ENCODE measurements at regions not wholly inside any gene's neighbourhood (a gene's known extent, or its start where the extent isn't known, plus 50 kb on each side); places are given as distances from the start of the nearest gene placed in this dataset.
A peak's percentile ranks its signal among the peaks of the same experiment; 100 is the strongest.

- intact Hi-C loops (cut with DNase I): no loop called here
- no peak for DNase-seq
These were observed 133.0 kb downstream of the ZDHHC21 start for GRCh38 chr9:14560194-14560593.

GRCh38 chr9:14554886-14555285 lies 138.3 kb downstream of the ZDHHC21 start:
- DNase-seq: no peak
- intact Hi-C loops (cut with DNase I): no loop called here

- DNase-seq: no peak
- intact Hi-C loops (cut with DNase I): no loop called here
These were observed 145.8 kb downstream of the ZDHHC21 start for GRCh38 chr9:14547245-14548060.

GRCh38 chr9:14546693-14547092 lies 146.5 kb downstream of the ZDHHC21 start:
- DNase-seq: no peak
- intact Hi-C loops (cut with DNase I): no loop called here

DNA sequence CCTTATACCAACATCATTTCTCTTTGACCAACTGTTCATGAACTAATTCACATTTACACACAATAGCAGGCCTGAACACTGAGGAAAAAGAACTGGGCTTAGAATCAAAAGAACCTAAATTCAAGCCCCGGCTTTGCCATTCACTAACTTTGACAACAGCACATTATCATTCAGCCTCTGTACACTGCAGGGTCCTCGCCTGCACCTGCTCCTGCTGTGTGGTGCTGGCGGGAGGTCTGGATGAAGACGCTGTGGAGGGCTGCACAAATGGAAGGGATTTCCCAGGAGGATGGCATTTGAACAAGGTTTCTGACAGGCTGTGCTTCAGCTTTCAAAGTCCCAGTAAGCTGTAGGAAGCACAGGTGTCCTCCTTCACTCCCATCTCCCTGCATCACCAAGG lies 151.2 kb downstream of the ZDHHC21 start:
- no peak for DNase-seq
- intact Hi-C loops (cut with DNase I): no loop called here

DNA sequence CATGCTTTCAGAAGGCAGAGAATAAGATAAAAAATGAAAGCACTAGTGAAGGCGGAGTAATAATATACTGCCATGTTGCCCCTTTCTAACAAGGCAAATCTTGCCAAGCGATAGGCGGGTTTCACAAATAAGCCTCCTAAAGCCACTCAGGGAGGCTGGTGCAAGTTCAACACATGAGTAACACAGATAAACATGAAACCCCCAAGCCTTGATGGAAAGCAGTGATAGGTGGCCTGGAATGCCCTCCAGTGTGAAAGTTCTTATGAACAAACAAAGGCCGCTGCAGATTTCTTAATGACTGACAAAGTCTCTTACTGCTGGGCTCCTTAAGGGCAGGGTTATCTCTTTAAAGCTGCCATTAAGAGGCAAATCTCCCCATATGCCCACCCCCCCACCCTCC lies 154.7 kb downstream of the ZDHHC21 start:
- DNase-seq: no peak
- intact Hi-C loops (cut with DNase I): no loop called here

DNA sequence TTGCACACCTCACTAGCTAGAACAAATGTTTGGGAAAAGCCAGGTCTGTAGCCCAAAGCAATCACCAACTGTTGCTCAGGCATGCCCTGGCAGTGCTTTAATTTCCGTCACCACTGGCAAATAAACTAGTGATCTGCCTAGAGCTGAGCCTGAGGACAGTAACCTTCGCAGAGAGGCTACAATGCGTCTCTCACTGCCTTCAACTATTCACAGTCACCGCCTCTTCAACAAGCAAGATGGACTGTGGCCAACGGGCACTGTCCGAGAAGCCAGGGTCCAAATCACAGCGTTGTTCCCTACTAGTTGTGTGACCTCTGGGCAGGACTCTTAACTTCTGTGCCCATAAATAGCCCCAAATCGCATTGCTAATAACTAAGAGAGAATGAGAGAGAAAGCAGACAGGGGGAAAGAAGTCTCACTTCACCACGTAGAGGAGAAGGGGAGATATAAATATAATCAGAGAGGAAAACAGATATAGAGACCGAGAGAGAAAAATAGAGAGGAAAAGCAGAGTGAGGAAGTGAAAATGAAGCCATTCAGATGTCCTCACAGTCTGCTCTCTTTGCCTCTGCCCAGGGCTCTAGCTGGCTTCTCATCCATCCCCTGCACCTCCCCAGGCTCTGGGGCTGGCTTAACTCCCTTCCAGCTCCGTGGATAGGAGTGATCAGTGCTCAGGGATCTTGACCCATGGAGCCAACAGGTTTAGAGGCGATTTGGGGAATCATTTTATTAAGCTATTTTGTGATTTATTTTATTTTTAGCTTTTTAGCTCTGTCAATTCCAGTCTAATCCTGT lies 157.9 kb downstream of the ZDHHC21 start:
- DNase-seq: no peak
- intact Hi-C loops (cut with DNase I): no loop called here

GRCh38 chr9:14533867-14534640 lies 159.2 kb downstream of the ZDHHC21 start:
- intact Hi-C loops (cut with DNase I): no loop called here
- no peak for DNase-seq

DNA sequence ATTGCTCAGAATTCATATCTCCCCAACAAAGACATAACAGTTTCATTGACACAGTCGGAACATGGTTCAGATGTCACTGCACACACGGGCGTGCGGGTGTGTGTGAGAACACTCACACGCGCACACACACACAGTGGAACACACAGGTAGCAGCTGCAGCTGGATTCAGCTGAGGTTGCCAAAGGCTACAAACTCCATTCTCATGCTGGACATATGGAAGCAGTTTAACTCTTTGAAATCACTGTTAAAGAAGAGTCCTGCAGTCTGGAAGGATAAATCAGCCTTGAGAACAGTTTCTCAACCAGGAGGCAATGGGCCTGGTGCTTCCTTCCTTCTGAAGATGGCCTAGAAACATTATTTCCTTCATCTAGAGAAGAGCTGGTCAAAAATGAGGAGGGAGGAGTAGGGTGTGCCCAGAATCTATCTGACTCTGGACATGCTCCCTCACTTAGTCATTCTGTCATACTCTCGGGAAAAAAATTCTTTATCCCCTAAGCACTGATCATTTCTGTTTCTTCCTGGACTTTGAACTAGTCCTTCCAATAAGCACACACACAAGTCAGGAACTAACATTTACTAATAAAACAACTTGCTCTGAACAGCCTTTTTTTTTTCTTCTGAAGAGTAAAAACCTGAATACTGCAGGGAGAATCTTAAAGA lies 160.6 kb downstream of the ZDHHC21 start:
- intact Hi-C loops (cut with DNase I): no loop called here
- DNase-seq: no peak

DNA sequence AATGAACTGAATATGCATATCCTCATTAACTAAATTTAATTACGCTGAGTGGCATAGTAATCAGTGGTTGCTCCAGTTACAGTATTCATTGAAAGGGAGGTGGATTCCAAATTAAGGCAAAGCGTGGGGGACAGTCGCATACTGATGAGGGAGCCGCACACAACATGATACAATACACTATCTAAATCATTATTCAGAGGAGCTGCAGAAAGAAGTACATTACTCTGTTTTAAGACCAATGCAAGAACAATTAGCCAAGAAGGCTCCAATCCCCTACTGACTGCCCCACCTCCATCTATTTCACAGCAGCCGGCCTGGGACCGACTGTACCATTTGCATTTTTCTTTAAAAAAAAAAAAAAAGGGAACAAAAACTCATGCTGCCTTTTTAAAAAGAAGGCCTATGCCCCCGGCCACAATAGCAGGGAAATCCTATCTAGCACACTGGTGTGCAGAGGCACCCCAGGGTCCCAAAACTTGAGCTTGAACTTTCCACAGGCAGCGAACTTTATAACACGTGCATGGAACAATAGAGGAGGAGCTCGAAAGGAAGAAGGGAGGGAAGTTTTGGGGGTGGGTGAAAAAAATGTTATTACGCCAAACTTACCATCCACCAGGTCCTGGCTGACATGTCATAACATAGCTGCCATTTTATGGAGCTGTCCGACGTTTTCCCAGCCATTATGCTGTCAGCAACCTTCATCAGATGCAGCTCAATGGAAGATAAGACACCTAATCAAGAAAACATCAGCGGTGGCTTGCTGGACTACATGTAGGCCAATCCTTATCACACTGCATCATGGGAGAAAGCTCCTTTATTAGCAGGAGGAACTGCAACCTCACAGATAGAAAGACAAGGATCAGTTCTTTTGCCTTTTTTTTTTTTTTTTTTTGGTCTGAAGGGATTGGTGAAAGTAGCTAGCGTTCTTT lies 161.6 kb downstream of the ZDHHC21 start:
- intact Hi-C loops (cut with DNase I): no loop called here
- peak in 3 of 42 donors; percentile 24 to 28 (median 24) for DNase-seq

DNA sequence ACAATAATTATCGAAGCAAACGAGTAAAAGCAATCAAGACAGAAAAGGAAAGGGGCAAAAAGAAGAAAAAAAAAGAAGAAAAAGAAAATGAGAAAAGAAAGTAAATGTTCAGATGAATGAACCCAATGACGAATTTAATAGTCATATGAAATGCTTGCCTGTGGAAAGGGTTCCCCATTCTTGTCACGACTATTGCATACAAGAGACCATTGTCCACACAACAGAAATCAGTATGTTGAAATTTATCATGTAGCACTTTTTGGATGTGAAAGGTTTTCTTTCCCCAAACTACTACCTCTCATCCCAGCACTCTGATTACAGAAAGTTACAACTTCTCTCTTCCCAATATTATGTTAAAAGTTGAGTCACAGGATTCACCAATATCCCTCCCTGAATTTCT lies 162.4 kb downstream of the ZDHHC21 start:
- intact Hi-C loops (cut with DNase I): no loop called here
- DNase-seq: no peak

DNA sequence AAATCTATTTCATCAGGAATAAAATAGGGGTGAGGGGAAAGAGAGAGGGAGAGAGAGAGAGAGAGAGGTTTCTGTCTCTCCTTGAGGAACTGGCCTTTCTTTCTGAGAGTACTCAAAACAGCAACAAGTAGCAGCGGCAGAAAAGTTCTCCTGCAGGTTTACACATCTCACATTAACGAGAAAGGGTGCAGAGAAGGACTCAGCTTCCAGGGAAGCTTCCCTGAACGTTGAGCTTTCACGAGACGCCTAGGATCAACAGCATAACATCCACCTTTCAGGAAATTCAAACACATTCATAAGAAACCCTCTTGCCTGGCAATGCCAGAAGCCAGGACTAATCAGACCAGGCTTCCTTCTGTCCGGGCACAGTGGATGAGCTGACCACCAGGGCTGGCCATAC lies 162.9 kb downstream of the ZDHHC21 start:
- DNase-seq: no peak
- intact Hi-C loops (cut with DNase I): no loop called here

GRCh38 chr9:14529629-14530028 lies 163.6 kb downstream of the ZDHHC21 start:
- intact Hi-C loops (cut with DNase I): loop anchor here (10.0 kb wide), 1 partner anchor 65 kb away; no protein-coding TSS in a partner anchor
- DNase-seq: no peak

GRCh38 chr9:14529054-14529453 lies 164.2 kb downstream of the ZDHHC21 start:
- intact Hi-C loops (cut with DNase I): loop anchor here (10.0 kb wide), 1 partner anchor 64 kb away; no protein-coding TSS in a partner anchor
- DNase-seq: no peak

- intact Hi-C loops (cut with DNase I): loop anchor here (10.0 kb wide), 1 partner anchor 62 kb away; no protein-coding TSS in a partner anchor
- DNase-seq: no peak
These were observed 166.7 kb downstream of the ZDHHC21 start for GRCh38 chr9:14526504-14526903.

- DNase-seq: no peak
- intact Hi-C loops (cut with DNase I): loop anchor here (10.0 kb wide), 1 partner anchor 61 kb away; no protein-coding TSS in a partner anchor
These were observed 167.4 kb downstream of the ZDHHC21 start for GRCh38 chr9:14525856-14526255.

- intact Hi-C loops (cut with DNase I): loop anchor here (10.0 kb wide), 1 partner anchor 60 kb away; no protein-coding TSS in a partner anchor
- DNase-seq: no peak
These were observed 168.2 kb downstream of the ZDHHC21 start for GRCh38 chr9:14524873-14525515.

All from head of caudate nucleus (tissue), 42 donors.